Aorta (tissue), 5 donors: ENCODE measurements at regions not wholly inside any gene's neighbourhood (a gene's known extent, or its start where the extent isn't known, plus 50 kb on each side); places are given as distances from the start of the nearest gene placed in this dataset.

ENCODE experiments used
- ATAC-seq: fragments of 200-7000 bp; cut with Tn5 transposase; one replicate; pipeline ENCODE4 v1.9.1; 2022; ENCODE audit warnings: moderate library complexity; ENCODE audit not compliant: low FRiP score
- DNase-seq, 2 donors: peaks; one replicate each; pipeline ENCODE4 v3.0.0-alpha.2; 2020
- H3K27ac ChIP-seq, 2 donors: one replicate each; pipeline ENCODE4 v1.5.1; 2013; ENCODE audit warnings: low read length in 2 of 2, mild to moderate bottlenecking in 2 of 2, moderate library complexity in 2 of 2, control low read depth in 1 of 2, inconsistent platforms in 1 of 2, low read depth in 1 of 2
- H3K27me3 ChIP-seq, 2 donors: one replicate each; pipeline ENCODE4 v1.6.1; 2013; ENCODE audit warnings: control low read depth in 1 of 2, low read length in 1 of 2, mild to moderate bottlenecking in 1 of 2, moderate library complexity in 1 of 2; ENCODE audit not compliant: insufficient read depth in 2 of 2, control insufficient read depth in 1 of 2
- H3K36me3 ChIP-seq, 2 donors: one replicate each; pipeline ENCODE4 v1.6.1; 2013; ENCODE audit warnings: control low read depth in 1 of 2, low read length in 1 of 2, mild to moderate bottlenecking in 1 of 2; ENCODE audit not compliant: insufficient read depth in 2 of 2, control insufficient read depth in 1 of 2
- H3K4me1 ChIP-seq, 2 donors: one replicate each; pipeline ENCODE4 v1.6.1; 2013; ENCODE audit warnings: low read length in 2 of 2, control low read depth in 1 of 2, mild to moderate bottlenecking in 1 of 2, moderate library complexity in 1 of 2; ENCODE audit not compliant: insufficient read depth in 2 of 2, control insufficient read depth in 1 of 2
- H3K4me3 ChIP-seq, 2 donors: one replicate each; pipeline ENCODE4 v1.5.1; 2013; ENCODE audit warnings: low read length in 2 of 2, control low read depth in 1 of 2, mild to moderate bottlenecking in 1 of 2
- H3K9me3 ChIP-seq: one replicate; pipeline ENCODE4 v1.6.1; 2013; ENCODE audit warnings: mild to moderate bottlenecking, low read length; ENCODE audit not compliant: control insufficient read depth
- WGBS, 2 donors: extraction: QIAGEN DNeasy Blood & Tissue Kit; methylation state at CpG; one replicate each; pipeline ENCODE4 v1.1.7; 2013; 5-methylcytosine and 5-hydroxymethylcytosine counted together
- intact Hi-C, 2 donors: fragments of 100-400 bp; cut with DNase I; formaldehyde crosslinking; loops; one replicate each; pipeline versions ENCODE4 v1.14.2 to v1.15.0; 2022
- donor health status: healthy with polysubstance abuse.
- donor health status: Bipolar disorder and iron deficiency.
- donor health status: DM: no; HTN: no; CAD: no.
- donor health status: DM: no; HTN: no; CAD: no.
- donor health status: DM: yes; HTN: yes; CAD: no.

DNA sequence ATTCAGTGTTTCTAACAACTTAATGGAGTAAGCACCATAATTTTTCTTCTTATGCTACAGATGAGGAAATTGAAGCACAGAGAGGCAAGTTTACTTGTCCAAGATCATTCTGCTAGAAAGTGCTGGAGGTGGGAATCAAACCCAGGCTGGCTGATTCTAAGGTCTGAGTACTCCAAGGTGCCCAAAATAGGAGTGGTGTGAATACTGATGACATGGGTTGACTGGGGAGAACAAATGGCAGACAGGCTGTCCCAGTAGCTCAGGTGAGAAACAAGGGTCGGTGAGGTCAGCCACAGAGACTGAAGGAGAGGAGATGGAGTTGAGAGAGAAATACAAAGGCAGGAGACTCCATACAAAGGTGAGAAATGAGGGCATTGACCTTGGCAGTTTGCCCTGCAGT lies 144.5 kb upstream of the EGFLAM start:
- WGBS, 2 donors: 70 to 74% methylated on average over 1 of the region's 1 CpG
- ATAC-seq (no peak), DNase-seq (no peak)
- peaks cover 1% of the 10 kb centered on the region for H3K9me3 ChIP-seq
- H3K27me3 ChIP-seq: no peaks in the 10 kb centered on the region
- no peak overlapping the region for H3K27ac ChIP-seq
- H3K4me3 ChIP-seq: no peak overlapping the region
- H3K36me3 ChIP-seq: no peaks in the 10 kb centered on the region
- intact Hi-C loops: no loop called here
- no peaks in the 10 kb centered on the region for H3K4me1 ChIP-seq

DNA sequence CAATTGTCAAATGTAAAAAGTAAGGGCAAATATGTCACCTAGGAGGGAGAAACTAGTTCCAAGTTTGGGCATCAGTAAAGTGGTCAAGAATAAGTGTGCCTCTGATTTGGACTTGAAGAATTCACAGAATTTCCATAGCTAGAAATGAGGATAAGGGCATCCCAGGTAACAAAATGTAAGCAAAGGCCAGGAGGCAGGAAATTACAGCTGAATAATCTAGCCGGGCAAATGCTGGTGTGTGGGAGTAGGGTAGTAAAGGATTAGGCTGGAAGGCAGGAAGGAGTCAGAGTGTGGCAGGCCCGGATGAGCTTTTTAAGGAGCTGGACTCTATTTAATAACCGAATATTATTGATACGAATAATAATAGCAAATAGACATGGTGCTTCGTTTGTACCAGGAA lies 144.9 kb upstream of the EGFLAM start:
- Histone ChIP-seq H3K4me3 (no peak overlapping the region), H3K27me3 (no peaks in the 10 kb centered on the region), H3K36me3 (no peaks in the 10 kb centered on the region), H3K27ac (no peak overlapping the region), H3K9me3 (peaks cover 1% of the 10 kb centered on the region), H3K4me1 (no peaks in the 10 kb centered on the region)
- ATAC-seq (no peak), DNase-seq (no peak)
- intact Hi-C loops: no loop called here
- 74 to 85% methylated on average over 5 of the region's 5 CpGs for WGBS, 2 donors

DNA sequence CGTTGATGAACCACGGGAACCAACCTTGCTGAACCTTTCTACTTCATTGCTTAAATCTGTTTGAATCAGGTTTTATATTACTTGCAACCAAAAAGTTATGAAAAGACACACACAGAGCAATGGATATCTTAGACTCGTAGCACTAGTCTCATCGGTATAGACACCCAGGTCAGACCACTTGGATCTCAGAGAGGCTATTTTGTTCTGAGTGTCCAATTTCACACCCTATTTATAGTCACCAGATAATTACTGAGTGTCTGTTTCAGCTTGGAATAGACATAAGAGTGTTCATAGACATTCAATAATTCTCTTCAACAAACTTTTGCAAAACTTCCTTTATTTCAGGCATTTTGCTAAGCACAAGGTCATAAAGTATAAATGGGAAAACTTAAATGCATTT lies 145.4 kb upstream of the EGFLAM start:
- intact Hi-C loops: no loop called here
- WGBS, 2 donors: 87 to 91% methylated on average over 4 of the region's 4 CpGs
- peaks cover 1% of the 10 kb centered on the region for H3K9me3 ChIP-seq
- ATAC-seq (no peak), DNase-seq (no peak)
- H3K36me3 ChIP-seq: no peaks in the 10 kb centered on the region
- no peaks in the 10 kb centered on the region for H3K4me1 ChIP-seq
- H3K27ac ChIP-seq: no peak overlapping the region
- no peak overlapping the region for H3K4me3 ChIP-seq
- H3K27me3 ChIP-seq: no peaks in the 10 kb centered on the region

DNA sequence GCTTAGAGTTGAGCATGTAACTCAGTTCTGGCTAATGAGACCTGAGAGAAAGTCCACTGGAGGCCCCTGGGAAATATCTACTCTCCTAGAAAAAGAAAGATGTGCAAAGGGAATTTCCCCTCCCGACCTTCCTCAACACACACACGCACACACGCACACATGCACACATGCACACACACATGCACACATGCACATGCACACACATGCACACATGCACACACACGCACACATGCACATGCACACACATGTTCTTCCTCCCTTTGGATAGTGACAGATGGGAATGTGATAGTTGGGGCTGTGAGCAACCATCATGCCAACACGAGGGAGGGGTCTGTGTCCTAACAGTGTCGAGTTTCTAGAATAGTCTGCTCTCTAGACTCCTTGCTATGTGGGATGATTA lies 148.2 kb upstream of the EGFLAM start:
- no peak for ATAC-seq
- H3K9me3 ChIP-seq: no peaks in the 10 kb centered on the region
- H3K27me3 ChIP-seq: no peaks in the 10 kb centered on the region
- intact Hi-C loops: no loop called here
- no peaks in the 10 kb centered on the region for H3K36me3 ChIP-seq
- no peak overlapping the region for H3K4me3 ChIP-seq
- no peak overlapping the region for H3K27ac ChIP-seq
- H3K4me1 ChIP-seq: no peaks in the 10 kb centered on the region
- DNase-seq: no peak
- WGBS, 2 donors: 78 to 86% methylated on average over 6 of the region's 6 CpGs

DNA sequence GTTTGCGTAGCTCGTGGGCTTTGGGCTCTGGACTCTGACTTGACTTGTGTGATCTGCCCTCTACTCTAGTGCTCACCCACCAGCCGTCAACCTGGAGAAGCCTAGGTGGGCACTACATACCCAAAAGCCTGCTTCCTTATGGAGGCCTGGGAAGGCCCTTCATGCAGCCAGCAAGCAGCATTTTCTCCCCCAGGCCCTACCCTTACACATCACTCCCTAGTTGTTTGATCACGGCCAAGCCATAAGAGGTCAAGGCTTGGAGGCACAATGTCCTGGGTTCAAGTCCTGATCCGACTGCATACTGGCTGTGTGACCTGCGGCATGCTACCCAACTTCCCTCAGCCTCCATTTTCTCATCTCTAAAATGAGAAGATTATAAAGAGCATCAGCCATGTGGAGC lies 151.3 kb upstream of the EGFLAM start:
- H3K4me1 ChIP-seq: no peaks in the 10 kb centered on the region
- no peak for DNase-seq
- H3K36me3 ChIP-seq: no peaks in the 10 kb centered on the region
- H3K27me3 ChIP-seq: no peaks in the 10 kb centered on the region
- WGBS, 2 donors: 91 to 93% methylated on average over 6 of the region's 6 CpGs
- intact Hi-C loops: no loop called here
- no peak for ATAC-seq
- no peak overlapping the region for H3K4me3 ChIP-seq
- no peaks in the 10 kb centered on the region for H3K9me3 ChIP-seq
- no peak overlapping the region for H3K27ac ChIP-seq

DNA sequence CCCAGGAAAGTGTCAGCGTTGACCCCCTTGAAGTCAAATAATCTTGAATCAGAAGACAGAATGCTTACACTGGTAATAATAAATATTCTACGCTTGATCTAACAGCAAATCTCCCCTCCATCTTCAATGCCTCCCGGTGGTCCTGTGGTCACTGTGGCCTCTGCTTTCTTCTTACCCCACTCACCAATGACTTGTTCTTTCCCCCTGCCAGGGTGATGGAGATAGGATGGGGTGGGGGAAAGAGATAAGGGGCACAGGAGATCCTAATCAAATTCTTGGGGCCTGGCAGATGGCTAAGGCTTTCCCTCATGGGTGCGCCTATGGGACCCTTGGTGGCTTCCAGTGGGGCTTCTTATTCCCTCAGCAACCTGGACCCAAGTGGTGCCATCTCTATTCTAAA lies 152.6 kb upstream of the EGFLAM start:
- DNase-seq (no peak), ATAC-seq (no peak)
- Histone ChIP-seq H3K27me3 (no peaks in the 10 kb centered on the region), H3K27ac (no peak overlapping the region), H3K4me3 (no peak overlapping the region), H3K36me3 (no peaks in the 10 kb centered on the region), H3K9me3 (no peaks in the 10 kb centered on the region), H3K4me1 (no peaks in the 10 kb centered on the region)
- 81% methylated on average over 4 of the region's 4 CpGs for WGBS, 2 donors
- intact Hi-C loops: no loop called here

DNA sequence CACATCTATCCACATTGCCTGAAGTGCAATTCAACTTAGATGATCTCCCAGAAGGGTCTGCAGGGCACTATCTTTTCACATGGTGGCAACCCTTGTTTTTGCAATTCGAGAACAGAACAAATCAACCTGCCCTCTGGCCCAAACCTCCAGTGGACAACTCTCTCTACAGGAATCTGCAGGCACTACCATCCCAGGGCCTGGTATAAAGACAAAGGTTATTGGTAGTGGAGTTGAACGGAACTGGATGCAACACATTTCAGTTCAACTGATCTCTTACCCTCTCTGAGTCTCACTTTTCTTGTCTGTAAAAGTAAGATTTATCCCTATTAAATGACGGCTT lies 153.2 kb upstream of the EGFLAM start:
- no peak overlapping the region for H3K4me3 ChIP-seq
- no peak for DNase-seq
- H3K27me3 ChIP-seq: no peaks in the 10 kb centered on the region
- 77 to 87% methylated on average over 3 of the region's 3 CpGs for WGBS, 2 donors
- H3K27ac ChIP-seq: no peak overlapping the region
- intact Hi-C loops: no loop called here
- no peak for ATAC-seq
- no peaks in the 10 kb centered on the region for H3K9me3 ChIP-seq
- no peaks in the 10 kb centered on the region for H3K4me1 ChIP-seq
- no peaks in the 10 kb centered on the region for H3K36me3 ChIP-seq

DNA sequence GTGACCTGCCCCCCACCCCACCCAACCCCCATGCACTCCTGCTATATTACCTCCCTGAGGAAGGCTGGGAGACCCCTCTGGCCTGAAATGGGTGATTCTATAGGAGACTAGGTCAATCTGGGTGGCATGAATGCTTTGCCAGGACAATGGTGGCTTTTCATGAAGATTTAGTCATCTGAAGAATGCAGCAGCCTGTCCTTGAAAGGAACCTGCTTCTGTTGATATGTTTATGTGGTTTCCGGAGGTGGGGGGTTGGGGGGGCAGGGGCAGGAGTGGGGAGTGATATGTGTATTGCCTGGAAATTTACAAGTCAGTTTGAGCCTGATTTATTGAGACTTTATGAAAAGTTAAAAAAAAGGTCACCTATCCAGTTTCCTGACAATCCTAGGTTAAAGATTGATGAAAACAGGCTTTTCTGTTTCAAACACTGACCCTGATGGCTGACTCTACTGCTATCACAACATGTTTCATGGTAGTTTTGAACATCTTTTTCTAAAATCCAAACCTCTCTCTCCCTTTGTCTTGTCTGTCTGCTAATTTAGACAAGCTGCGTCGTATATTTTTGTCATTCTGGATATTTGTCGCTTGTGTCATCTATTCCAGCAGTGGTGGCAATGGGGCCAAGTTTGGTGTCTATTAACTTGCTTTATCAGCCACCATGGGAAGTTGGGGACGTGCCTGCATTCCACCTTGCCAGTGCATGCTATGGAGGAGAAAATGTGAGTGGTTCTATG lies 153.7 kb upstream of the EGFLAM start:
- H3K4me1 ChIP-seq: no peaks in the 10 kb centered on the region
- no peaks in the 10 kb centered on the region for H3K9me3 ChIP-seq
- ATAC-seq: no peak
- no peak overlapping the region for H3K4me3 ChIP-seq
- H3K36me3 ChIP-seq: no peaks in the 10 kb centered on the region
- no peak overlapping the region for H3K27ac ChIP-seq
- WGBS, 2 donors: 60 to 62% methylated on average over 5 of the region's 5 CpGs
- intact Hi-C loops: no loop called here
- H3K27me3 ChIP-seq: no peaks in the 10 kb centered on the region
- no peak for DNase-seq

DNA sequence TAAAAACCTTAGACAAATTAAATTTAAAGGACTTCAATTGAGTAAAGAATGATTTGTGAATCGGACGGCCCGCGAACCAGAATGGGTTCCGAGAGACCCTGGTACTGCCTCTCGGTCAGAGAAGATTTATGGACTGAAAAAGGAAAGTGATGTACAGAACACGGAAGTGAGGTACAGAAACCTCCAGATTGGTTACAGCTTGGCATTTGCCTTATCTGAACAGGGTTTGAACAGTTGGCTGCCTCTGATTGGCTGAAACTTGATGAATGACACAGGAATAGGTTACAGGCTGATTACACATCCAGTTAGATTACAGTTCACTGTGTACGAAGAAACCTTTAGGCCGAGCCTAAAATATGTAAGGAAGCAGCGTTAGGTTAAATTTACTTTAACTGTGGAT lies 156.5 kb upstream of the EGFLAM start:
- no peaks in the 10 kb centered on the region for H3K27me3 ChIP-seq
- H3K36me3 ChIP-seq: no peaks in the 10 kb centered on the region
- H3K9me3 ChIP-seq: no peaks in the 10 kb centered on the region
- H3K27ac ChIP-seq: no peak overlapping the region
- WGBS, 2 donors: 93% methylated on average over 10 of the region's 10 CpGs
- intact Hi-C loops: no loop called here
- H3K4me3 ChIP-seq: no peak overlapping the region
- H3K4me1 ChIP-seq: no peaks in the 10 kb centered on the region
- DNase-seq: no peak
- ATAC-seq: no peak
